GM19438 (cell line): ENCODE measurements at regions not wholly inside any gene's neighbourhood (a gene's known extent, or its start where the extent isn't known, plus 50 kb on each side); places are given as distances from the start of the nearest gene placed in this dataset.

Source experiments
- ATAC-seq: cut with Tn5 transposase; IDR thresholded peaks from one replicate; pipeline ENCODE4 v1.9.1; 2021; ENCODE audit warnings: low read depth; ENCODE audit not compliant: unreplicated experiment

GRCh38 chr1:57789936-57790335 lies 366.1 kb upstream of the DAB1 start:
- no peak for ATAC-seq

- ATAC-seq: no peak
Observed at GRCh38 chr1:57788313-57788712, 364.5 kb upstream of the DAB1 start.

- ATAC-seq: no peak
Observed at GRCh38 chr1:57784356-57784755, 360.5 kb upstream of the DAB1 start.

GRCh38 chr1:57782357-57782756 lies 358.5 kb upstream of the DAB1 start:
- ATAC-seq: no peak

GRCh38 chr1:57772580-57773195 lies 348.8 kb upstream of the DAB1 start:
- ATAC-seq: no peak

- no peak for ATAC-seq
Observed at GRCh38 chr1:57770772-57771171, 346.9 kb upstream of the DAB1 start.

GRCh38 chr1:57770236-57770635 lies 346.4 kb upstream of the DAB1 start:
- ATAC-seq: no peak

GRCh38 chr1:57761628-57762027 lies 337.8 kb upstream of the DAB1 start:
- ATAC-seq: no peak

- no peak for ATAC-seq
Observed at GRCh38 chr1:57752843-57753242, 329.0 kb upstream of the DAB1 start.

GRCh38 chr1:57748719-57749118 lies 324.9 kb upstream of the DAB1 start:
- ATAC-seq: no peak

GRCh38 chr1:57747818-57748217 lies 324.0 kb upstream of the DAB1 start:
- ATAC-seq: no peak

- ATAC-seq: peak; percentile 89
Observed at GRCh38 chr1:57741521-57741920, 317.7 kb upstream of the DAB1 start.

- no peak for ATAC-seq
Observed at GRCh38 chr1:57736940-57737339, 313.1 kb upstream of the DAB1 start.

- no peak for ATAC-seq
Observed at GRCh38 chr1:57729181-57729580, 305.3 kb upstream of the DAB1 start.

- no peak for ATAC-seq
Observed at GRCh38 chr1:57727121-57727520, 303.3 kb upstream of the DAB1 start.

- no peak for ATAC-seq
Observed at GRCh38 chr1:57725318-57725717, 301.5 kb upstream of the DAB1 start.

GRCh38 chr1:57724535-57724934 lies 300.7 kb upstream of the DAB1 start:
- no peak for ATAC-seq

GRCh38 chr1:57722285-57722978 lies 298.6 kb upstream of the DAB1 start:
- no peak for ATAC-seq

GRCh38 chr1:57721001-57721400 lies 297.1 kb upstream of the DAB1 start:
- no peak for ATAC-seq

GRCh38 chr1:57719274-57719673 lies 295.4 kb upstream of the DAB1 start:
- ATAC-seq: no peak

GRCh38 chr1:57713501-57713900 lies 289.6 kb upstream of the DAB1 start:
- no peak for ATAC-seq

- no peak for ATAC-seq
Observed at GRCh38 chr1:57712846-57713245, 289.0 kb upstream of the DAB1 start.
